GM13976 (cell line): ENCODE measurements at regions not wholly inside any gene's neighbourhood (a gene's known extent, or its start where the extent isn't known, plus 50 kb on each side); places are given as distances from the start of the nearest gene placed in this dataset.

Source experiments
- DNase-seq: peaks from one replicate; pipeline ENCODE4 v3.0.0; 2012; ENCODE audit warnings: low spot score
- CTCF ChIP-seq: IDR thresholded peaks from 2 replicates; pipeline ENCODE4 v1.5.1; 2012; ENCODE audit warnings: borderline replicate concordance, mild to moderate bottlenecking; ENCODE audit not compliant: insufficient read depth; ENCODE audit errors: extremely low read depth, missing control alignments, control extremely low read depth
- in situ Hi-C: fragments of 300-500 bp; cut with MboI; formaldehyde crosslinking; loops from one replicate; pipeline ENCODE4 v1.12.0; 2022; ENCODE audit warnings: low sequenced_read_pairs, mixed read lengths, inconsistent platforms; ENCODE audit not compliant: unreplicated experiment

DNA sequence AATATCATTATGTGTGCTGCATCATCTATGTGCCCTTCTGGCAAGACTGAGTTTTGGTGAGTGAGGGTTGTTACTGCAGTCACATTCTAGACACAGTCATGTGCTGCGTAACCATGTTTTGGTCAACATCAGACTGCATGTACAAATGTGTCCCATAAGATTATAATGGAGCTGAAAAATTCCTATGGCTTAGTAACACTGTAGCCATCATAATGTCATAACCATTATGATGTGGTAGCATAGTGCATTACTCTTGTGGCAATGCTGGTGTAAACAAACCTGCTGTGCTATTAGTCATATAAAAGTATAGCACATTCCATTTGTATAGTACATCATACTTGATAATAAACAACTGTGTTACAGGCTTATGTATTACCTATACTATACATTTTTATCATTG lies 198.1 kb upstream of the NUDT6 start:
- no peak for DNase-seq
- in situ Hi-C loops = loop anchor here (25.0 kb wide), 2 partner anchors 442 to 542 kb away; no protein-coding TSS in a partner anchor
- no peak for TF ChIP-seq CTCF

DNA sequence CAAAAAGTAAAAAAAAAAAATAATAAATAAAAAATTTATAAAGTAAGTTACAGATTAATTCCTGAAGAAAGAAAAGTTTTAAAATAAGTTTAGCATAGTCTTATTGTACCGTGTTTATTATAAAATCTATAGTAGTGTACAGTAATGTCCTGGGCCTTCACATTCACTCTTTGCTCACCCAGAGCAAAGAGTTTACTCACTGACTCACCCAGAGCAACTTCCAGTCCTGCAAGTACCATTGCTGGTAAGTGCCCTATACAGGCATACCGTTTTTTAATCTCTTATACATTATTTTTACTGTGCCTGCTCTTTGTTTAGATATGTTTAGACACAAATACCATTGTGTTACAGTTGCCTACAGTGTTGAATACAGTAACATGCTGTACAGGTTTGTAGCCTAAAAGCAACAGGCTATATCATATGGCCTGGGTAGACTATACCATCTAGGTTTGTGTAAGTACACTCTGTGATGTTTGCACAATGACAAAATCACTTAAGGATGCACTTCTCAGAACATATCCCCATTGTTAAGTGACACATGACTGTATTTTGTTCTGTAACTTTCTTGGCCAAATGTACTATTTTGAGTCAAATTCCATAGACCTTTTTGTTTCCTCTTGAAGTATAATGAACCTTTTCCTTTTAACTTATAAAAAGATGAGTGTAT lies 199.0 kb upstream of the NUDT6 start:
- TF ChIP-seq CTCF = no peak
- DNase-seq = no peak
- in situ Hi-C loops = loop anchor here (25.0 kb wide), 2 partner anchors 441 to 541 kb away; no protein-coding TSS in a partner anchor

GRCh38 chr4:123125477-123125876 lies 203.1 kb upstream of the NUDT6 start:
- no peak for TF ChIP-seq CTCF
- in situ Hi-C loops = no loop called here

GRCh38 chr4:123127218-123127617 lies 204.8 kb upstream of the NUDT6 start:
- in situ Hi-C loops = no loop called here
- DNase-seq = no peak
- no peak for TF ChIP-seq CTCF

More at GRCh38 chr4:123125477-123125876, 203.1 kb upstream of the NUDT6 start:
- DNase-seq = no peak

DNA sequence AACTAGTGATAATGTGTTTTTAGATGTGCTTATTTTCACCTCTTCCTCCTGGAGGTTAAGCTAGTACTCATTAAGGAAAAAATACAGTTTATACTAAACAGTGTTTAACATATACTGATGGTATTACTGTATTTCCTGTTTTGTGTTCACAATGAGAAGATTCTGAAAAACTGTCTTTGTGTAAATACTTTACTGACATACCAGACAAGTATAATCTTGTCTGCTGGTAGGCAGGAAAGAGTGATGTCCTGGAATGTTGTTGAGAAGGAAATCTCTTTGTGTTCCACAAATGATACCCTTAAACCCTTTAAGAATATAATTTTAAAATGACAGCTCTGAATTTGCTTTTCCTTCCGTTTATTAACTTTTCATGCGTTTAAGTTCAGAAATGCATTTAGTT lies 205.5 kb upstream of the NUDT6 start:
- DNase-seq = no peak

DNA sequence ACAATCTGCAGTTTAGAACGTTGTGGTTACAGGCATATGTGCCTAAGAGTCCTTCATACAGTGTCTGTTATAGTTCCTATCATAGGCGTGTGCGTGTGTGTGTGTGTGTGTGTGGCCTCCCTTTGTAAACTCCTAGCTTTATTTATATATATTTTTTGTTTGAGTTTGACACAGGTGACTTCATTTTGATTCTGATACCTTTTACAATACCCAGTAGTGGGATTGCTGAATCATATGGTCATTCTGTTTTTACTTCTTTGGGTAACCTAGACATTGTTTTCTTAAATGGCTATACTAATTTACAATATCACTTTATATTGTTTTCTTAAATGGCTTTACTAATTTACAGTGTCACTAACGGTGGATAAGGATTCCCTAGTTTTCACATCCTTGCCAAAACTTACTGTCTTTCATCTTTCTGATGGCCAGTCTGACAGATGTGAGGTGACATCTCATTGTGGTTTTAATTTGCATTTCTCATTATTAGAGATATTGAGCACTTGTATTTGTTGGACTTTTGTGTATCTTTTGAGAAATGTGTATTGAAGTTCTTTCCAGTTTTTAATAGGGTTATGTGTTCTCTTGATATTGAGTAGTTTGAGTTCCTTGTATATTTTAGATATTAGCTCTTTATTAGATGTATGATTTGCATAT lies 211.1 kb upstream of the NUDT6 start:
- no peak for TF ChIP-seq CTCF
- in situ Hi-C loops = no loop called here
- no peak for DNase-seq

More for the DNA sequence above, 205.5 kb upstream of the NUDT6 start:
- TF ChIP-seq CTCF = no peak
- in situ Hi-C loops = no loop called here

DNA sequence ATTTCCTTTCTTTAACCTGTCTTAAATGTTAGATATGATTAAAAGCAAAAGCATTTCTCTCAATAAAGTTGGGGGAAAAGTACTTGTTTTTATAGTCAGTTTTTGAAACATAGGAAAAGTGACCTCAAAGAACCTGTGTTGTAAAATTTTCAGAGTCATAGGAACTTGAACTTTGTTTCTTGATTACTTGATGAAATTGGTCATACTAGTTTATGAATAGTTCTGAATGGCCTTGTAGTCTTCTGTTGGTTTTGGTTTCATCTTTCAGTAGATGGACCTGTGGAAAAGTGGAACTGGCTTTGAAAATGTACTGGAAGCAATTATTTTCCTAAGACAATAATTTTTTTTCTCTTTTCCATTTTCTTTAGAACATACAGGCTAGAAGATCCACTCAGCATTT lies 222.2 kb upstream of the NUDT6 start:
- no peak for DNase-seq
- TF ChIP-seq CTCF = no peak
- in situ Hi-C loops = no loop called here
